Progenitor cell of endocrine pancreas (in vitro differentiated cells): ENCODE measurements at regions not wholly inside any gene's neighbourhood (a gene's known extent, or its start where the extent isn't known, plus 50 kb on each side); places are given as distances from the start of the nearest gene placed in this dataset.

Source experiments
- DNase-seq: peaks from one replicate; pipeline ENCODE4 v3.0.0; 2021; ENCODE audit warnings: low spot score; ENCODE audit not compliant: unreplicated experiment
- H3K27ac Mint-ChIP-seq: 2 replicates; pipeline ENCODE4 v1.8.0; 2021; ENCODE audit warnings: mild to moderate bottlenecking, moderate library complexity, mixed read lengths
- H3K27me3 Mint-ChIP-seq: 2 replicates; pipeline ENCODE4 v1.8.0; 2021; ENCODE audit warnings: mixed read lengths
- H3K36me3 Mint-ChIP-seq: 2 replicates; pipeline ENCODE4 v1.8.0; 2022; ENCODE audit warnings: mixed read lengths; ENCODE audit not compliant: insufficient read depth
- H3K4me1 Mint-ChIP-seq: 2 replicates; pipeline ENCODE4 v1.8.0; 2021; ENCODE audit warnings: low read depth, mixed read lengths
- H3K4me3 Mint-ChIP-seq: 2 replicates; pipeline ENCODE4 v1.8.0; 2021; ENCODE audit warnings: low read depth, mild to moderate bottlenecking, moderate library complexity, mixed read lengths
- H3K9me3 Mint-ChIP-seq: 2 replicates; pipeline ENCODE4 v1.8.0; 2021; ENCODE audit warnings: low read depth, mixed read lengths
- TF ChIP-seq, protein P1 (sequence below): fragments of 200-600 bp; sonication (generic); IDR thresholded peaks from one replicate; pipeline ENCODE4 v1.5.0; 2021; ENCODE audit warnings: antibody characterized with exemption, mild to moderate bottlenecking; ENCODE audit not compliant: unreplicated experiment

DNA sequence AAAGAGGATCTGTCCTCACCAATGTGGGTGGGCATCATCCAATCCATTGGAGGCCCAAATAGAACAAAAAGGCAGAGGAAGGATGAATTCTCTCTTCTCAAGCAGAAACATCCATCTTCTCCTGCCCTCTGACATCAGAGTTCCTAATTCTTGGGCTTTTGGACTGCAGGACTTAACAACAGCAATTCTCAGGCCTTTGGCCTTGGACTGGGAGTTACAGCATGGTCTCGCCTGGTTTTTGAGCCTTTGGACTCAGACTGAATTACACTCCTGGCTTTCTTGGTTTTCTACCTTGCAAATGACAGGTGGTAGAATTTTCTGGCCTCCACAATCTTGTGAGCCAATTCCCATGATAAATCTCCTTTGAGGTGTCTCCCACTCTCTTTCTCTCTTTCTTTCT is 60.5 kb upstream of the CD180 start:
- H3K27me3 Mint-ChIP-seq: no peaks in the 10 kb centered on the region
- no peaks in the 10 kb centered on the region for H3K9me3 Mint-ChIP-seq
- no peaks in the 10 kb centered on the region for H3K4me1 Mint-ChIP-seq
- DNase-seq: no peak
- no peak overlapping the region for H3K4me3 Mint-ChIP-seq
- TF ChIP-seq, protein P1, sequence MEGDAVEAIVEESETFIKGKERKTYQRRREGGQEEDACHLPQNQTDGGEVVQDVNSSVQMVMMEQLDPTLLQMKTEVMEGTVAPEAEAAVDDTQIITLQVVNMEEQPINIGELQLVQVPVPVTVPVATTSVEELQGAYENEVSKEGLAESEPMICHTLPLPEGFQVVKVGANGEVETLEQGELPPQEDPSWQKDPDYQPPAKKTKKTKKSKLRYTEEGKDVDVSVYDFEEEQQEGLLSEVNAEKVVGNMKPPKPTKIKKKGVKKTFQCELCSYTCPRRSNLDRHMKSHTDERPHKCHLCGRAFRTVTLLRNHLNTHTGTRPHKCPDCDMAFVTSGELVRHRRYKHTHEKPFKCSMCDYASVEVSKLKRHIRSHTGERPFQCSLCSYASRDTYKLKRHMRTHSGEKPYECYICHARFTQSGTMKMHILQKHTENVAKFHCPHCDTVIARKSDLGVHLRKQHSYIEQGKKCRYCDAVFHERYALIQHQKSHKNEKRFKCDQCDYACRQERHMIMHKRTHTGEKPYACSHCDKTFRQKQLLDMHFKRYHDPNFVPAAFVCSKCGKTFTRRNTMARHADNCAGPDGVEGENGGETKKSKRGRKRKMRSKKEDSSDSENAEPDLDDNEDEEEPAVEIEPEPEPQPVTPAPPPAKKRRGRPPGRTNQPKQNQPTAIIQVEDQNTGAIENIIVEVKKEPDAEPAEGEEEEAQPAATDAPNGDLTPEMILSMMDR: no peak
- H3K36me3 Mint-ChIP-seq: no peaks in the 10 kb centered on the region
- no peak overlapping the region for H3K27ac Mint-ChIP-seq

DNA sequence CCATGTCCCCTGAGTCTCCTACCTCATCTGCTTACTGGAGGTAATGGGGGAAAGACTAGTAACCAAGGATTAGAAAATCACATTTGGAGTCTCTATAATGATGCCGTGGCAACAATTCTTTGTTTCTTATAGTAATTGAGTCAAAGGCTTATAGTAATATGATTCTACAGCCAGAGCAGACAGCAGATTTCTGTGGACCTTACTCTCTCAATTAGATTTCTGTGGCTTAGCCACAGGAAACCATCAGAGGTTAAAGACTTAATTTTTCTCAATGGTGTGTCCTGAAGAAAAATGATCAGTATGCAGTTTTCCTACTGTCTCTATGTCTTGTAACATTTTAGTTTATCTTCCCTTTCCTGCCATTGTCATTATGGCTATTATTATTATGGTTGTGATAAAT is 59.3 kb upstream of the CD180 start:
- H3K9me3 Mint-ChIP-seq: no peaks in the 10 kb centered on the region
- no peaks in the 10 kb centered on the region for H3K4me1 Mint-ChIP-seq
- no peak for DNase-seq
- H3K27ac Mint-ChIP-seq: no peak overlapping the region
- H3K4me3 Mint-ChIP-seq: no peak overlapping the region
- H3K36me3 Mint-ChIP-seq: no peaks in the 10 kb centered on the region
- no peaks in the 10 kb centered on the region for H3K27me3 Mint-ChIP-seq
- TF ChIP-seq, protein P1: no peak

DNA sequence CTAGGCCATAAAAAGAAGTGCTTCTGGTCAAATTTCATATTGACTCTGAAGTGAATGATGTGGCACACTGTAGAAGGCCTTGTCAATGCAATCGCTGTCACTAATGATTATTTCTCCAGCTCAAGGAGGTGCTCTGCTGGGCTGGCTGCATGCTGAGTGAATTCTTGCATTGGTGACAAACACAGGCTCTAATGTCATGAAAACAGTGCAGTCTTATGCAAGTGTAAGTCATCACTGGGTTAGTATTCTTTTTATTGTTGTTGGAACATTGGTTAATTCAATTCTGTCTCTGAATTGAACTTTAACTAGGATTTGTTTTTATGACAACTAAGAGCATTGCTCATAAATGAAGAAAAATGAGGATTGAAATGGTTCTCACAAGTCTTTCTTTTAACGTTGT is 57.3 kb upstream of the CD180 start:
- no peaks in the 10 kb centered on the region for H3K4me1 Mint-ChIP-seq

DNA sequence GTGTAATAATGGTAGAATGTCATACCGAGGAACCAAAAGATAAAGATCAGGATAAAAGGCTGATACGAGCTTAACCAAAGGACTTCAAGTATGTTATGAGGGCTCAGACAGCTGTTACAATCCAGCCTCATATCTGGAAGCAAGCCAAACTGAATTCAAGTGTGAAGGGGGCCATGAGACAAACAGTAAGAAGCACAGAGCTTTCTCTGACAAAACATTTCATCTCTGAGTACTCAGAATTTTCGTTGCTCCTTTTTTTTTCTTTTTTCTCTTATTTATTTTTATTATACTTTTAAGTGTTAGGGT is 52.9 kb upstream of the CD180 start:
- Mint-ChIP-seq H3K36me3 (no peaks in the 10 kb centered on the region), H3K4me1 (peaks cover 8% of the 10 kb centered on the region), H3K27ac (no peak overlapping the region), H3K4me3 (no peak overlapping the region), H3K27me3 (no peaks in the 10 kb centered on the region), H3K9me3 (no peaks in the 10 kb centered on the region)
- TF ChIP-seq, protein P1: no peak
- no peak for DNase-seq

More for the DNA sequence above, 57.3 kb upstream of the CD180 start:
- Mint-ChIP-seq H3K27me3 (no peaks in the 10 kb centered on the region), H3K36me3 (no peaks in the 10 kb centered on the region), H3K4me3 (no peak overlapping the region), H3K27ac (no peak overlapping the region), H3K9me3 (no peaks in the 10 kb centered on the region)
- no peak for DNase-seq
- TF ChIP-seq, protein P1: no peak

DNA sequence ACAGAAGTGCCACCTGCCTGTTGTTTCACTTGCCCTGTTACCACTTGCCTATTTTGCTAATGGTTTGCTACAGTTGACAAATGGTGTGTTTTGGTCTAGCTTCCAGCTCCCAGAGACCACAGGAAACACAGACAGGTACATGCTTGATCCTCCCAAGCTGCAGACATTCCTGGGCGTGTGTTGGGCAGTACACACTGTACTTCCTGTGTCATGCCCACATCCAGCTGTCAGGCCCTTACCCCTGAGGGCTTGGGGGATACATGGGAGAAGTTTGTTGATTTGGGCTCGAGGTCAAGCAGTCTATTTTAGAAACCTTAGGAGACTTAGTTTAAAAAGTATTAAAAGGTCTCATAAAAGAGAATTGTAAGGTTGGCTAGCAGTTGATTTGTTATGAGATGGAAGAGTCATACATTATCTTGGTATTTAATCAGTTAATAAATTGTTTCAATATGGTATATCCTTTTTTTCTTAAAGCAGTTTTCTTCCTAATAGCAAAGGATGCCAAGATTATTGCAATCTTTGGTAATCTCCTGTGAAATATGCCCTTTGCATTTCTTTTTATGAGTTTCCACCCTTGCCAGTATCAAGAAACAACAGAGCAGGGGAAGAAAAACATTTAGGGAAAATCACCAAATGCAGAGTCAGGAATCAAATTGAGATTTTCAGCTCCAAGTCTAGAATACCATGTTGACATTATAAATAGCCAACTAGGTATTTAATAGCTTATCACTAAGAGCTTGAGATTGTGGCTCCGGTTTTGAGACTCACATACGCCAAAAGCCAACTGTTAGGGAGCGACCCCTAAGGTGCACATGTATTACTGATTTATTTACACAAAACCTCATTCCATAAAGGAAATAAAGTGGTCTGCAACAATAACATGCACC is 52.3 kb upstream of the CD180 start:
- Mint-ChIP-seq H3K27me3 (no peaks in the 10 kb centered on the region), H3K36me3 (no peaks in the 10 kb centered on the region), H3K27ac (no peak overlapping the region), H3K4me1 (peaks cover 11% of the 10 kb centered on the region), H3K9me3 (no peaks in the 10 kb centered on the region), H3K4me3 (no peak overlapping the region)
- DNase-seq: no peak
- TF ChIP-seq, protein P1: no peak
